ENCODE measurements at regions not wholly inside any gene's neighbourhood (a gene's known extent, or its start where the extent isn't known, plus 50 kb on each side); places are given as distances from the start of the nearest gene placed in this dataset.
"Not testable (repeated sequence)": the region's sequence is repeated elsewhere in the genome, so short reads cannot be mapped to it uniquely, and the experiment has no call there.

DNA sequence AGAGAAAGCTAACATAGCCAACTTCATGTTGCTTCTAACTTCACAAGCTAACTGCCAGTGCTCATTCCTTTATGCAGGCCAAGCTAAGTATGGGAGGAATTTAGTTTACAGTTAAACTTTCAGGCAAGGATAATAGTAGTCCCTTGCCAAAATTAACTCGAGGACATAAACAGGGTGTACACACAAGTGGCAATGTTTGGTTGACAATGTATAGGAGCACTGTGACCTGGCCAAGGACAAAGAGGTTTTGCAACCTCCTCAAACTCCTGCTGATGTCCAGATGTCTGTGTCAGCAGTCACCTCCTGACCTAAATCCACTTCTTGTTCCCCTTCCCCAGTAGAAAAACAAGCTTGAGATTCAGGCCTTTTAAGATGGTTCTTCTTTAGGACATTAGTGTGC is 494.6 kb upstream of the KLF6 start:
- DNase-seq: no peak

- no peak for DNase-seq
Observed at GRCh38 chr10:4278186-4278585, 493.2 kb upstream of the KLF6 start.

DNA sequence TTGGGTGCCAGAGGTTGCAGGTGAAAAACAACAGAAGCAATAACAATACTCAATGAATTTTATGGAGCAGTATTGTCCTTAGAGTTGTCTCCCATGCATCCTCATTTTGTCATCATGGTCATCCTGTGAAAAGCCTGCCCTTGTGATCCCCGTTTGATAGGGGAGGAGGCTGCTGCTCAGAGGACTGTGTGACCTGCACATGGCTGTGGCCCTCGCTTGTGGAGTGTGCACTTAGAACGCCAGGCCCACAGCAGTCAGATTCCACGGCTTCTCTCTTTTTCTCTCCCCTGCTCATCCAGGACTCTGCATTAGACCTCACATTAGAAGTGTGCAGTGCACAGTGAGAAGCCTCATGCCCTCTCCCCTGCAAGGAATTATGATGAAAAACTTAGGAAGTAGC is 491.1 kb upstream of the KLF6 start:
- no peak for DNase-seq

GRCh38 chr10:4274671-4275070 is 489.7 kb upstream of the KLF6 start:
- not testable (repeated sequence) for DNase-seq

GRCh38 chr10:4271193-4271592 is 486.2 kb upstream of the KLF6 start:
- DNase-seq: no peak

GRCh38 chr10:4270116-4270515 is 485.1 kb upstream of the KLF6 start:
- DNase-seq: peak; percentile 82

GRCh38 chr10:4268490-4268889 is 483.5 kb upstream of the KLF6 start:
- DNase-seq: not testable (repeated sequence)

- no peak for DNase-seq
Observed at GRCh38 chr10:4267086-4267773, 482.2 kb upstream of the KLF6 start.

DNA sequence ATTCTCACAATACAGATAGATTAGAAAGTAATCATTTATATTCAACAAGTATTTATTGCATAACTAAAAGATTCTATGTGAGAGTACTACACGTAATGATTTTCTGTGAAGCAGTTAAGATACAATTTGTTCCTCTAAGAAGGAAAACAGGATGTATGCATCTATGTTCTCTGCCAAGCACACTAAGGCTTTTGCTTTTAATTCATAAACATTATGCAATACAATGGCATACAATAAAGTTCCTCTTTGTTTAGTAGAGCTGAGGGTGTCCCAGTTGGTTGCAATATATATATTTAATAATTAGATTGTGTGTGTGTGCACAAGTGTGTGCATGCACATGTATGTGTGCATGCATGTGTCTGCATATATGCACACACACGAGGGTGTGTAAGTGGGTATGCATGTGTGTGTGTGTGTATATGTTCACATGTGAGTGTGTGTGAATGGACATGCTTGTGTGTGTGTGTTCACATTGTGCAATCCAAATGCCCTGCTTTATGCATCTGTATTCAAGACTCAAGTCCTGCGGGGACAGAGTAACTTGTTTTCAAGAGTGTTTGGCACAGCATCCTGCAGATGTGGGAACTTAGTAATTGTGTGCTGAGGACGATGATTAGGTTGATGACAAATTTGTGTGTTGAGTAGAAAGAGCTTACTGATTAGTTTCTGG is 481.5 kb upstream of the KLF6 start:
- peak; percentile 73 for DNase-seq

DNA sequence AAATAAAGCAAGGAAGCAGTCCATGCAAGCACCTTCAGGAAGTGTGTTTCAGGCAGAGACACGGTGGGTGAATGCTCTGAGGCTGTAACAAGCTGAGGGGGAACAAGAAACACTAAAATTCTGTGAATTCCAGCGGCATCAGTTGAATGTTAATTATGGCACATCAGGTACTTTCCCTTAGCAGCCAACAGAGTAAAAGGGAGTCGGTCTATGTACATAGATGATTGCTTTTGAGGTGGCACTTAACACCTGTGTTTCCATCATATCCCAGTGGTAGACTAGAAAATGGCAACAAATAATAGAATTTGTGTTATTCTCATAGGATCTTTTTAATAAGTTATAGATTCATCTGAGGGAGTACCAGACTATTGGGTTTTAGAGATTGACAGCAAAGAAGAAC is 481.0 kb upstream of the KLF6 start:
- DNase-seq: no peak

- DNase-seq: no peak
Observed at GRCh38 chr10:4264209-4264865, 479.3 kb upstream of the KLF6 start.

- DNase-seq: no peak
Observed at GRCh38 chr10:4263601-4263921, 478.6 kb upstream of the KLF6 start.

DNA sequence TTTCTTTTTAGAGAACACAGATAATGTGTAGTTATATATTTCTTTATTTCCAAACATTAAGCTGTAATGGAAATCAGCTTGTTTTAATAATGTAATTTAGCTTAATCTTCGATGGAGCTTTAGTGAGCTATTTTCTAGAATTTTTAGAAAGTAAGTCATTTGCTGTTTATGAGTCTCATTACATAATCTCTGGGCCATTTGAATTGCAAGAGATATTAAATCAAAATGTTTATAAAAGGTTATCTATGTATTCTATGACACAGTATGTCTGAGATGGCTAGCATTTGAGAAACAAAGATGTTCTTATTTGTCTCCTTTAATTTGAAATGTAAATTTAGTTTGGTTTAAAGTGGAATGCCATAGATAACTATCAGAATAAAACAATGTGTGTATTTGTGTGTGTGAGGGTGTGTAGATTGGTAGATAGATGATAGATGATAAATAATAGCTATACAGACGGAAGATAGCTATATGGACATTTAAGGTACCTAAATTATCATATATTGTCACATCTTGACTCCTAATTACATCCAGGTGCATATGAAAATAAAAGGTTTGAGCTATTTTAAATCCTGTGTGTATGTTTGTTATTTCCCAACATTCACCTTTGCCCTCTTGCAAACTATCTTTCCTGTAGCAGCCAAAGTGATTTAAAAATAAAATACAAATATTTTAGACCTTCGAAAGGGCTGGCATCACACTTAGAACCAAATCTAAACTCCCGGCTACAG is 478.0 kb upstream of the KLF6 start:
- no peak for DNase-seq

DNA sequence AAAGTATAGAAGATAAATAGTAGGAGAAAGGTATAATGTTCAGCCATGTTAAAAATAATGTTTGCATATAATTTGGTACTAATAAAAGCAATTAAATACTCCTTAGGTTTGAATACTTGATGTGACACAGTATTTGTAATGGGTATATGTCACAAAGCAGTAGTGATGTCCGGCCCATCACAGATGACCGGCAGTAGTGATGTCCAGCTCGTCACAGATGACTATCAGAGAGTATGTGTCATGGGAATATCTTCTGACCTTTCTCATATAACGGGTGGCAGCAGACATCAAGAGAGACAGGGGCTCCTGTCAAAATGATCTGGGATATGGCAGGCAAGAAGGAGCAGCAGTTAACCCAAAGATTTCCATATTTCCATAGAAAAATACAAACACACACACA is 477.4 kb upstream of the KLF6 start:
- DNase-seq: no peak

GRCh38 chr10:4260483-4261124 is 475.6 kb upstream of the KLF6 start:
- DNase-seq: no peak

DNA sequence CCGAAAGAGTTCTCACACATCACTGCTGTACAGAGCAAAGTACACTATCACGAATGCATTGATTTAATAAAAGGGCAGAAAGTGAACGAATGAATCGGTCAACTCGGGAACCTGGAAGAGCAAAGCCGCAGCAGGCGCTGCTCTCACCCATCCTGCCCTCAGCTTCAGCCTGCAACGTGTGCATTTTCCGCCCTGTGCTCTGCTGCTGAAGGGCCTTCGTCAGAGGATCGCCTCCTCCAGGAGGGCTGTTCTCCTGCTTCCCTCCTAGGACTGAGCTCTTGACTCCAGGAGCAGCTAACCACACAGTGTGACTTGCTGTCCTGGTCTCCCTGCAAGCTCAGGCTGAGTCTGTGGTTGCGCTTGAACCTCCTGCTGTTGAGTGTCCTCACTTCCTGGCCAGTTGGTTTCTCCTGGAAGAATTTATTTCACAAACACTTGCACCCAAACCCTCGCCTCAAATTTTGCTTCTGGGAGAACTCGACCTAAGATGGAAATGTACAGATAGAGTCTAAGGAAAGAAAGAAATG is 473.0 kb upstream of the KLF6 start:
- peak; percentile 16 for DNase-seq

DNA sequence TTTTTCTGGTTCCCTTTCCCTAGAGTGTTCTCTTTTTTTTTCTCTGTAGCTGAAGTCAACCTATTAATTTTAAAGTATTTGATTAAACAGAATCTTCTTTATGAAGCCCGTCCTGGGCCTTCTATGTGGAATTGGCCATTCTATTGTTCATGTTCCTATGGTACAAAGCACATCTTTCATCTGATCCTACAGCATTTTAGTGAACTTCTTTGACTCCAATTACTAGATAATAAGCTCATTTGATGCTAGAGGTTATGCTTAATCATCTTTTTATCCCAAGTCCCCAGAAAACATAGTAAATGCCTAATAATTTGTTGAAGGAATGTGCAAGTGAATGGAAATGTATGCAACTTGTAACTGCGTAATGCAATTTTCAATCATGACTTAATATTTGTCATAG is 472.0 kb upstream of the KLF6 start:
- no peak for DNase-seq

DNA sequence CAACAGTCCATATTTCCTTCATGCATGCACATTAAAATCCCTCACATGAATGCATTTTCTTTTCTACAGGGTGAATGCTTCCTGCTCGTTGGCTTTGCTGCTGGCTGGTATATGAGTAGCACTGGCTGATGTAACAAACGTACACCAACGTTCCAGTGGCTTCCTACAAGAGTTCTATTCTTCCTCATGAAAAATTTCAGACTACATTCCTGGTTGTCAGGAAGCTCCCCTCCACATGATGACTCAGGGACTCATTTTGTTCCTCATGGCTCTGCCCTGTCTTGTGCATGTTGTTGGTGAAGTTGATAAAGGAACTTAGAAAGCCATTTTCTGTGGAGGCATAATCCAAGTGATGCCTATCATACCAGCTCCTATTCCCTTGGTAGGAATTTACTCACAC is 470.7 kb upstream of the KLF6 start:
- DNase-seq: no peak

GRCh38 chr10:4254101-4254994 is 469.3 kb upstream of the KLF6 start:
- peak; percentile 17 for DNase-seq

GRCh38 chr10:4252701-4253100 is 467.7 kb upstream of the KLF6 start:
- no peak for DNase-seq

DNA sequence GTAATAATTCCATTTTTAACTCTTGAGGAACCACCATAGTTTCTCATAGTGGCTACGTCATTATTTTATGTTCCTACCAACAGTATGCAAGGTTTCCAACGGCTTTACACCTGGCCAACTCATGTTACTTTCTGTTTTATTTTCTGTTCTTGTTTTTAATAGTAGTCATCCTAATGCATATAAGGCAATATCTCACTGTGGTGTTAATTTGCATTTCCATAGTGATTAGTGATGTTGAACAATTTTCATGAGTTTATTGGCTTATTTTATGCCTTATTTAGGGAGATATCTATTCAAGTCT is 465.5 kb upstream of the KLF6 start:
- no peak for DNase-seq
